ENCODE measurements at regions not wholly inside any gene's neighbourhood (a gene's known extent, or its start where the extent isn't known, plus 50 kb on each side); places are given as distances from the start of the nearest gene placed in this dataset.

GRCh38 chr11:97856666-97857065 lies 1164.1 kb upstream of the CNTN5 start:
- TF ChIP-seq POLR2A (IDR thresholded peaks at IDR 0.05; ENCODE audit: low read depth, low read length) (no peak), POLR2AphosphoS5 (IDR thresholded peaks at IDR 0.05; ENCODE audit: low read depth, low read length) (no peak), POU2F2 (IDR thresholded peaks at IDR 0.05; ENCODE audit: low read depth, low read length) (no peak), TAF1 (IDR thresholded peaks at IDR 0.05; ENCODE audit: low read depth, low read length) (no peak), SPI1 (IDR thresholded peaks at IDR 0.05; ENCODE audit: low read depth, low read length) (no peak)

Data from GM12891 (cell line).